ENCODE measurements at regions not wholly inside any gene's neighbourhood (a gene's known extent, or its start where the extent isn't known, plus 50 kb on each side); places are given as distances from the start of the nearest gene placed in this dataset.

- DNase-seq, result no peak
Observed at GRCh38 chr1:187079330-187079729, 250.6 kb downstream of the PLA2G4A start.

DNA sequence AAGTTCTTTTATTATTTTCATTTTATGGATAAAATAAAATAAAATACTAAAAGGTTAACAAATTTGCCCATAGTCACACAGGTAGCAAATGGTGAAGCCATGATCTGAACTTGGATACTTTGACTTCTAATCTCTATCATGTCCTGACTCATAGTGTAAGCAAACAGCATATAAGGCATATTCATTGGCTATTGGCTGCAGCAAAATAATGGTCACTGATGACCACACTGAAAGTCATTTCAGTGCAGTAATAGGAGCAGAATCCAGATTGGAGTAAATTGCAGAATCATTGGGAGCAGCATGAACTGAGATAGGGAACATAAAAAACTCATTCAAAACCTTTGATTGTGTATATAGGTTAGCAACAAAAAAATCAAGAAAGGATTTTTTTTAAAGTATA, 262.9 kb downstream of the PLA2G4A start:
- DNase-seq, result no peak

GRCh38 chr1:187092104-187092503, 263.4 kb downstream of the PLA2G4A start:
- no peak for DNase-seq

DNA sequence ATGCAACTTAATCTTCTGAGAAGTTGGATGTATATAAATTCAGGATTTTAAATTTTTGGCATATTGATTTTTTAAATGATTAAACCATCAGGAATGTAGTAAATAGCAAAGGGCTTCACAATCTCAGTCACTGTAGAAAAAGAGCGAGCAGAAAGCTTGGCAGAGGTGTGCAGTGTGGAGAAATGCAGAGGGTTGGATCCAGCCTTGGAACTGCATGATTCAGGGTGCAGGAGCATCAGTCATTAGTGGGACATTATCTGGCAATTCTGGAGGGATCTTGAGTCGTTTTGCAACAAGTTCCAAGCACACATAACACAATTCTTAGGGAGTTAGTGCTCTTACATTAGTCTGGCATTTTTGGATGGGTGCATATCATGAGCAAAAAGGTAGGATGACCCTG, 267.9 kb downstream of the PLA2G4A start:
- no peak for DNase-seq

- no peak for DNase-seq
Observed at GRCh38 chr1:187110351-187110750, 281.6 kb downstream of the PLA2G4A start.

DNA sequence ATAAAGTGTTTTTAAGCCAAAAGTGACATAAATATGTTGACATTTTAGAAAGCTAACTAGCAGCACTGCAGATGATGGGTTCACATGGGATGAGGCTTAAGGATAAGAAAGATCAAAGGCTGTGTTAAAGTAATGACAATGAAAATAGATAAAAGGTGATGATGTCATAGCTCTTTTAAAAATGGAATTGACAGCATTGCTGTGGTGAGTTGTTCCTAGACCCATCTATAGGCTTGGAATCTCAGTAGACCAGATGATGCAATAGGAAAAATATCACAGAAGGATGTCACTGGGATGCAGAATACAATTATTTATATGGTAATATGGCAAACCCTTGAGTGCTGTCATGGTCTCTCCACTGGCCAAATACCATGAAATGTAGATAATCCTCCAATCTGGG, 286.0 kb downstream of the PLA2G4A start:
- no peak for DNase-seq

DNA sequence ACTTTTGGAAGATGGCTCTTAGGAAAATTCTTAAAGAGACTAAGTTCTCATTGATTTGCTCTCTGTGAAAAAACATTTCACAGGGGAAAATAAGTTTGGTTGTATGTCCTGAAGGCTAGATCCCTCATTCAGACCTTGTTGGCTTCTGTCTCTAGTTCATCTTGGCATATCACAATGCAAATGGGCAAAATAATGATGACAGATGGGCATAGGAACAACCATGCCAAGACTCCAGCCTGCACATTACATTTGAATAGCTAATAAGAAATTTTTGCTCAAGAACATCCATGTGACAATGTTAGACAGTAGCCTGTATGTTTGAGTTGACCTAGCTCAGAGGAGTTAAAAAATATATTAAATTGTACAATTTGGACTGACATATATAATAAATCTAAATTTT, 292.9 kb downstream of the PLA2G4A start:
- no peak for DNase-seq

DNA sequence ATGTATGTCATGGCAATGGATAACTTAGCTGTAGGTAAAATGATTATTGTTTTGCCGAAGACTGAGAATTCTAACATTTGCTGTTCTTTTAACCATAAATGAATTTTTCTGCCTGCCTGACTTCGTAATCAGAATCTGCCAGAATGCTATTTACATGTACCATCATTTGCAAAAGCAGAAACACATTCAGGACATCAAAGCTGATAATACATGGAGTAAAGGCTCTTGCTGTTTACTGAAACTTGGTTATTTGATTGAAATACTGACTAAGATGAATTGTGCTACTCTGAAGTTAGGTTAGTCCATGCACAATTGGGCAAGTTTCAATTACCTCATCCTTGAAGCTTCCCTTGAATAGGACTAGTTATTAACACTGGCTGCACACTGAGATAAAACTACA, 293.8 kb downstream of the PLA2G4A start:
- no peak for DNase-seq

GRCh38 chr1:187129132-187129531, 300.4 kb downstream of the PLA2G4A start:
- no peak for DNase-seq

DNA sequence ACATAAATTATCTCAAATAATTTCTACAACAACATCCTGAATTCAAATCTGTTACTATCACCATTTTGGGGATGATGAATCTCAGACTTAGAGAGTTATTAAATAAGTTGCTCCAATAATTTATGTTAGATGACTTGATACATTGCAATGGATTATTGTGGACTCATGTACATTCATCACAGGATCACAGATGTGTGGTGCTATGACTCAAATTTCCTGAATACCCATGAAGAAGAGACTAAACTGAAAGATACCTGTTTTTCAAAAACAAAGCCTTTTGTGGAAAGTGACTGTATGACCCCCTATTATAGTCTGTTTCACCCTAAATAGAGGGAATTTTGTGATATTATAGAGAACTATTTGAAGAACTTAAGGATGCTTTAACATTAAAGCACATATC, 315.0 kb downstream of the PLA2G4A start:
- DNase-seq, result no peak

GRCh38 chr1:187146388-187146787, 317.6 kb downstream of the PLA2G4A start:
- DNase-seq, result no peak

DNA sequence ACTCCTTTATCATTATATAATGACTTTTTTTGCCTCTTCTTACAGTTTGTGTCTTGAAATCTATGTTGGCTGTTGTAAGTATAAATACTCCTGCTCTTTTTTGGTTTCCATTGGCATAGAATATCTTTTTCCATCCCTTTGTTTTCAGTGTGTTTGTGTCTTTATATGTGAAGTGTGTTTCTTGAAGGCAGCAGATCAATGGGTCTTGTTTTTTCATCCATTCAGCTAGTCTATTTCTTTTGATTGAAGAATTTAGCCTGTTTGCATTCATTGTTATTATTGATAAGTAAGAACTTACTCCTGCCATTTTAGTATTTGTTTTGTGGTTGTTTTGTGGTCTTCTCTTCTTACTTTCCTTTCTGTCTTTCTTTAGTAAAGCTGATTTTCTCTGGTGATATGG, 322.8 kb downstream of the PLA2G4A start:
- DNase-seq, result no peak

DNA sequence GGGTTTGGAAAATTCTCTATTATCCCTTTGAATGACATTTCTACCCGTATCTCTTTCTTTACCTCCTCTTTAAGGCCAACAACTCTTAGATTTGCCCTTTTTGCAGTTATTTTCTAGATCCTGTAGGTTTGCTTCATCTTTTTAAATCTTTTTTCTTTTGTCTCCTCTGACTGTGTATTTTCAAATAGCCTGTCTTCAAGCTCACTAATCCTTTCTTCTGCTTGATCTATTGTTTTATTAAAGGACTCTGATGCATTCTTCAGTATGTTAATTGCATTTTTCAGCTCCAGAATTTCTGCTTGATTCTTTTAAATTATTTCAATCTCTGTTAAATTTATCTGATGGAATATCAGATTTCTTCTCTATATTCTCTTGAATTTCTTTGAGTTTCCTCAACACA, 324.3 kb downstream of the PLA2G4A start:
- no peak for DNase-seq

- no peak for DNase-seq
Observed at GRCh38 chr1:187157115-187157514, 328.4 kb downstream of the PLA2G4A start.

DNA sequence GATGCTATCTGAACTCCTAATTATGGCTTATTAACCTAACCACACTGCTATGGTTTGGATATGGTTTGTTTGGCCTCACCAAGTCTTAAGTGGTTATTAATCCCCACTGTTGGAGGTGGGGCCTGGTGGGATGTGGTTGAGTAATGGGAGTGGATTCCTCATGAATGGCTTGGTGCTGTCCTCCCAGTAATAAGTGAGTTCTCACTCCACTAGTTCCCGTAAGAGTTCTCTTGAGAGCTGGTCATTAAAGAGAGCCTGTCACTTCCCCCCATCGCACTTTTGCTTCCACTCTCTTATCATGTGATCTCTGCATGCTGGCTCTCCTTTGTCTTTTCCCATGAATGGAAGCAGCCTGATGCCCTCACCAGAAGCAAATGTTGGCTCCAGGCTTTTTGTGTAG, 328.8 kb downstream of the PLA2G4A start:
- DNase-seq, result no peak

DNA sequence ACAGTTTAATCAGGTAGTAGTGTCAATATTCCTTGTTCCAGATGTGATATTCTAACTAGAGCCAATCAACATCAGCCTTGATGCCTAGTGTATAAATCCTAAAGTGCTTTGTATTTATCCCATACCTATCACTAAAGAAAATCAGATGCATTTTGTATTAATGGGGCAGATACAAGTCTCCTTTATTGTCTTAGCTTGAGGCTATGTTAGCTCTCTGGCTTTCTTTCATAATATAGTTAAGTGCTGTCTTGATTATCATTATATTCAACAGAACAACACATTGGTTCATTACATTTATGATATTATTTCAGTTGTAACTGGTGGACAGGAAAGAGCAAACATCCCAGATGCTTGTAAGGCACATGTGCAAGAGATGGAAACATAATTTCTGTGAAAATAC, 338.8 kb downstream of the PLA2G4A start:
- no peak for DNase-seq

- no peak for DNase-seq
Observed at GRCh38 chr1:187168297-187168696, 339.5 kb downstream of the PLA2G4A start.

GRCh38 chr1:187185389-187185788, 356.6 kb downstream of the PLA2G4A start:
- no peak for DNase-seq

DNA sequence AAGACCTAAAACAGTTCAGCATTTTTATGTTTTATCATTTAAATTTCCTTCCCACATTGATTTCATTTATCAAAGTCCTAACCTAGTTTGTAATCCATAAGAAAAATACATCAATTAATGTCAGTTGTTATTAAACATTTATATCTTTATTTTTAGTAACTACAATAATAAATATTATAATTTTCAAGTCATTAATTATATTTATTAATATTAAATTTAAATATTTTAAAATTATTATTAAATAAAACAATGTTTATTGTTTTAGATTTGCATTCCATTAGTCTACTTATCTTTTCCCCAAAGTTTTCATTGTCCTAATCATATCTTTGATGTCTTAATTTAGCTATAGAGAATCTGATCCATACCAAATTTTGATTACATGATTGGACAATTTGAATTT, 368.9 kb downstream of the PLA2G4A start:
- no peak for DNase-seq

DNA sequence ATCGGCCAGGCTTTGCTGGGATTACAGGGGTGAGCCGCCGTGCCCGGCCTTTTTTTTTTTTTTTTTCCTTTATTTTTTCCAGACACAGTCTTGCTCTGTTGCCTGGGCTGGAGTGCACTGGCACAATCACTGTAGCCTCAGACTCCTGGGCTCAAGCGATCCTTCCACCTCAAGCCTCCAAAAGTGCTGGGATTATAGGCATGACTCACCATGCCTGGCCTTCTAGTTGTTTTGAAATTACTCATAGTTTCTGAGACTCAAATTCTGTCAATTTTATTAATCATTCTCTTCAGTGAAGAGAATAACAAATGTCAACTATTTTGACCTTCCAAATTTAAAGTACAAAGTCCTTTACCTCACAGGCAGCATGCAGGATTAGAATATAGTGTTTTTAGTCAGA, 374.5 kb downstream of the PLA2G4A start:
- DNase-seq, result no peak

DNA sequence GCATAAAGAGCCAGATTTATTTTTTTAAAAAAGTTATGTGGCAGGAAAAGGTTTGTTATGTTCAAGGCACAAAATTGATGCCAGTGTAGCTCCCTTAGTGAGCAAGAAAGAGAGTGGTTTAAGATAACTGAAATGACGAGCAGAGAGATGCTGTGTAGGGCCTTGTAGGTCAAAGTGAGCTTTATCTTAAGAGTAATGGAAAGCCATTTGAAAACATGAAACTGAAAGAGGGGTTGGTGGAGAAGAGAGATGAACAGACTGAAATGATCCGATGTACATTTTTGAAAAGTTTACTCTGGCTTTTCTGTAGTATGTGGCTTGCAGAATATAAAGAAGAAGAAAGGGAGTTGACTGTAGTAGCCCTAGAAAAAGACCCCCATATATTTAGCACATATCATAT, 383.6 kb downstream of the PLA2G4A start:
- no peak for DNase-seq

DNA sequence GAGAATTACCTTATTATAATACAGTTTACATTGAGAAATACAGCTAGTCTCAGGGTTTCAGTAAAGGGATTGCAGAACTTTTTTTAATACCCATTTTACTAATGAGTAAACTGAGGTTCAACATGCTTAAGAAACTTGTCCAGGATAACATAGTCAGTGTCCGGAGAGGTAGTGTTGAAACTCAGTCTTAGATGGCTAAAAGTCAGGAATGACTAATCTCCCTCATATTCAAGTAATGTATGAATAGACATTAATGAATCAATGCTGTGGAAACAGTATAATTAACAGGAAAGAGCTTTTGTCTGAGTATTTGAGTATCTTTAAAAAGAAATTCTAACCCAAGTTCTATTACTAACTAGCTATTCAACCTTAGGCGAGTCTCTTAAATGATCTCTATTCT, 397.6 kb downstream of the PLA2G4A start:
- DNase-seq, result no peak

DNA sequence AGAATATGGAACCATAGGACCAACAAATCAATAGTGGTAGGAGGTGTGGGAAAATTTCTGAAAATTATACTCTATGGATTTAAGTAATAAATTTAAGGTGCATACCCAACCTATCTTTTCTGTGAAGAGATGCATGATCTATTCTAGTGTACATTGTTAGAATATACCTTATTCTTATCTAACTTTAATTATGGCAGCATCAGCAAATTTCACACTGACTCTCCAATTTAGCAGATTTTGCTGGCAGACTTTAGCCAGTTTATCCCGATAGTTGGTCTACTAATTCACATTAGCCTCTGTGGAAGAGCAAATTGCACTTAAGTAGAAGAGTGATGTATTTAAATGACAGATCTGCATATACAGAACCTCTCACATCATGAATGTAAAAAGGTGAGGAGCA, 400.0 kb downstream of the PLA2G4A start:
- no peak for DNase-seq

DNA sequence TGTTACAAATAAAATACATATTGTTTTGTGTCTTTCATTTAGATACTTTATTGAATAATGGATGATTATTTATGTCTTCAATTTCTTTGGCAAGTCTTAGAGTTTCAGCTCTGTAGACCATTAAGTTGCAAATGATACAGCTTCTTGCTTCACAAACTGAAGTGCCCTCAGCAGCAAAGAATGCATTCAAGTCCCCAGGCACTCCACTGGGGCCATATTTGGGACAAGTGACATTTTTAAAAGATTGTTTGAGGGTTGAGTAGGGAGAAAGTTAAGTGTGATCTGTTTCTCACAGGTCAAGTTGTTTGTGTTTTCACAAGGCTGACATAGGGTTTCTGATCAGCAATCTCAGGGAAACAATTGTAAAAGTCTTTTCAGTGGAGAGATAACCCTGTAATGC, 400.7 kb downstream of the PLA2G4A start:
- no peak for DNase-seq

GRCh38 chr1:187234706-187235105, 406.0 kb downstream of the PLA2G4A start:
- DNase-seq, result no peak

All from right lung (tissue), 2 donors.